Central memory CD8-positive, alpha-beta T cell (primary cell): ENCODE measurements at regions not wholly inside any gene's neighbourhood (a gene's known extent, or its start where the extent isn't known, plus 50 kb on each side); places are given as distances from the start of the nearest gene placed in this dataset.
"Not testable (repeated sequence)": the region's sequence is repeated elsewhere in the genome, so short reads cannot be mapped to it uniquely, and the experiment has no call there.

ENCODE experiments used
- ATAC-seq: fragments of 150-1000 bp; cut with Tn5 transposase; replicated peaks from 2 replicates; pipeline ENCODE4 v1.10.0; 2022; ENCODE audit warnings: mild to moderate bottlenecking, moderate FRiP score, moderate number of reproducible peaks; ENCODE audit not compliant: poor library complexity, severe bottlenecking; ENCODE audit errors: extremely low read depth
- DNase-seq, 2 donors: peaks; one replicate each; pipeline ENCODE4 v3.0.0; 2021; ENCODE audit warnings: low spot score in 2 of 2
- H3K27ac Mint-ChIP-seq: one replicate; pipeline ENCODE4 v1.8.0; 2022; ENCODE audit warnings: low read depth, mild to moderate bottlenecking, moderate library complexity, mixed read lengths
- H3K27me3 Mint-ChIP-seq: one replicate; pipeline ENCODE4 v1.8.0; 2022; ENCODE audit warnings: mixed read lengths
- H3K36me3 Mint-ChIP-seq: one replicate; pipeline ENCODE4 v1.8.0; 2022; ENCODE audit warnings: mild to moderate bottlenecking, moderate library complexity, mixed read lengths; ENCODE audit not compliant: insufficient read depth
- H3K4me1 Mint-ChIP-seq: one replicate; pipeline ENCODE4 v1.8.0; 2022; ENCODE audit warnings: mixed read lengths
- H3K4me3 Mint-ChIP-seq: one replicate; pipeline ENCODE4 v1.8.0; 2022; ENCODE audit warnings: mild to moderate bottlenecking, moderate library complexity, mixed read lengths
- H3K9me3 Mint-ChIP-seq: one replicate; pipeline ENCODE4 v1.8.0; 2022; ENCODE audit warnings: mixed read lengths

DNA sequence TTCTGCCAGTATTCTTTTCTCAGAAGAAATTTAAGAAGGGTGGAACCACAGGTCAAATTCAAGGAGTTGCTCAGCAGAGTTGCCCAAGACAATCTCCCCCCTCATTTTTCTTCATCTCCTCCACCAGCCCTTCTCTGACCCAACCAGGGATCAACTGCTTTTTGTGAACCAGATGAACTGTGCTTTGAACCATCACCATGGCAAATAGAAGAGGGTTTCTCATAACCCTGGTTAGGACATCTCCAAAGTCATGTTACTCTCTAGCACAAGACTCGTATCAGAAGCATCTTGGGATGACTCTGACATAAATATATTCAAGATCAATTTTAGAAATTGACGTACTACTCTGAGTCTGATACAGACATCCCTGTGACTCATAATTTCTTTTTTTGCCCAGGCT, 130.7 kb downstream of the ALDH8A1 start:
- no peaks in the 10 kb centered on the region for H3K4me1 Mint-ChIP-seq

DNA sequence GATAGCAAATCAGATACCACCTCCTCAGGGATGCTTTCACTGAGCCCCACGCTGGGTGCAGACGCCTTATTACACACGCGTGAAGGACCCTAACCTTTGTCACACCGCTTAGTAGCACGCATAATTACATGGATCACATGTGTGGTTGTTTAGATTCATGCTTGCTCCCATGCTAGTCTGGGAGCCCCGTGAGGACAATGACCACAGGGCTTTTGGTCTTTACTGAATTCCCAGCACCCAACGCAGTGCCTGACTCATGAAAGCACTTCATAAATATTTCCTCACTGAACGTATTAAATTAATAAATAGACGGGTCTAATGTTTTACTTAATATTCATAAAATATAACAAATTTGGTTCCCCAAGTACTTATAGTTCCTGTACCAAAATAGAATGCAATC, 132.5 kb downstream of the ALDH8A1 start:
- H3K4me3 Mint-ChIP-seq, result no peak overlapping the region
- no peaks in the 10 kb centered on the region for H3K4me1 Mint-ChIP-seq
- H3K9me3 Mint-ChIP-seq, result no peaks in the 10 kb centered on the region
- DNase-seq (no peak), ATAC-seq (no peak)
- H3K27ac Mint-ChIP-seq, result no peak overlapping the region
- peaks cover under 1% of the 10 kb centered on the region for H3K27me3 Mint-ChIP-seq
- H3K36me3 Mint-ChIP-seq, result no peaks in the 10 kb centered on the region

More for the DNA sequence above, 130.7 kb downstream of the ALDH8A1 start:
- H3K4me3 Mint-ChIP-seq, result no peak overlapping the region
- H3K9me3 Mint-ChIP-seq, result no peaks in the 10 kb centered on the region
- ATAC-seq (no peak), DNase-seq (no peak)
- H3K36me3 Mint-ChIP-seq, result no peaks in the 10 kb centered on the region
- no peak overlapping the region for H3K27ac Mint-ChIP-seq
- peaks cover 17% of the 10 kb centered on the region for H3K27me3 Mint-ChIP-seq

DNA sequence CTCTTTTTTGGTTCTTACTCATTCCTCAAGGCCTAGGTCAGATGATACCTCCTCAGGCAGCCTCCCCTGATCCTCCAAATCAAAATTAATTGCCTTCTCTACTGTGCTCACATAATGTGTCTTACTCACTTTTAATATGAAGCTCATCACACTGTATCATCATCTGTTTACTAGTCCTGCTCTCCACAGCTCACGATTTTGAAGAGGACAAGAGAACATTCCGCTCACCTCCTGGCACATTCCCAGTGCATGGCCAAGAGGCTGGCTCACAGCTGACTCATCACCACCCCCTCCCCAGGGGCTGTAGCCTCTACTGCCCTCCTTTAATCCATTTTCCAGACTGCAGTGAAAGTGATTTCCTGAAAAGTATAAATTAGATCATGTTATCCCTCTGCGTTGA, 133.1 kb downstream of the ALDH8A1 start:
- no peak for DNase-seq
- no peaks in the 10 kb centered on the region for H3K27me3 Mint-ChIP-seq
- no peak overlapping the region for H3K4me3 Mint-ChIP-seq
- H3K36me3 Mint-ChIP-seq, result no peaks in the 10 kb centered on the region
- H3K4me1 Mint-ChIP-seq, result no peaks in the 10 kb centered on the region
- ATAC-seq, result no peak
- H3K9me3 Mint-ChIP-seq, result no peaks in the 10 kb centered on the region
- no peak overlapping the region for H3K27ac Mint-ChIP-seq

DNA sequence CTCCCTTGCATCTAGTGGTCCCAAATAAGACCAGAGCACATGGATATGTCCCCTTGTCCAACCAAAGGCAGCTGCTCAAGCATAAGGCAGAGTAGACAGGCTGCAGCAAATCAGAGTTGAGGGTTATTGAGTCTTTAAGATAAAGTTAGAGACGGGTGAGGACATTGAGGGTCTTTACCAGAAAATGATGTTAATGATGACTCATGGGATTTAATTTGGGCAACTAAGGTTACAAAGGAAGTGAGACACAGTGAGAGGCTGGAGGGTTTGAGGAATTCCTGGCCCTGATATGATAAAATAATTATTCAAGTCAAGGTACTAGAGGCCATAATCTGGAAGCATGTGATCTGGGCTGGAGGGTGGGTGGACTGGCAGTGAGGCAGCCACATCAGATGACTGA, 133.6 kb downstream of the ALDH8A1 start:
- no peaks in the 10 kb centered on the region for H3K9me3 Mint-ChIP-seq

DNA sequence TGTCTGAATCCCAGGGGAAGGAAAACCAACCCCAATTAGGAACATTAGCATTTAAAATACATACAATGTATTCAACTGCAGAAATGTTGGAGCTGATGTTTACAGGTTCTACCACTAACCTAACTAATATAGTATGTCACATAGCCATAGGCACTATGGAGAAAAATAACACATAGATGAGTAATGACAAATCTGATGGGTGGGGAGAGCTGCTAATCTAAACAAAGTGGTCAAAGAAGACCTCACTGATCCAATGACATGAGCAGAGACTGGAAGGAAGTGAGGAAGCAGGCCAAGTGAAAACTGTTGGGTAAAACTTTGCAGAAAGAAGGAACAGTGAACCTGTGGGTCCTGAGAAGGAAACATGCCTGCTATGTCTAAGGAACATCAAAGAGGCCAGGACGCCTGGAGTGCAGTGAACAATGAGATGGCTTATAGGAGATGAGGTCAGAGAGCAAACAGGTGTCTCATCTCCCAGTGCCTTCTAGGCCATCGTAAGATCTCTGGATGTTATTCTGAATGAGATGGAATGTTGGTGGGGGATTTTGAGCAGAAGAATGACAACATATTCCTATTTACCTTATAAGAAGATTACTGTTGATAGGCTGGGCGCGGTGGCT, 135.7 kb downstream of the ALDH8A1 start:
- Mint-ChIP-seq H3K27ac (no peak overlapping the region), H3K9me3 (no peaks in the 10 kb centered on the region), H3K4me1 (no peaks in the 10 kb centered on the region), H3K27me3 (peaks cover 9% of the 10 kb centered on the region), H3K4me3 (no peak overlapping the region), H3K36me3 (no peaks in the 10 kb centered on the region)
- ATAC-seq (no peak), DNase-seq (no peak)

More for the DNA sequence above, 133.6 kb downstream of the ALDH8A1 start:
- H3K4me1 Mint-ChIP-seq, result no peaks in the 10 kb centered on the region
- H3K36me3 Mint-ChIP-seq, result no peaks in the 10 kb centered on the region
- H3K4me3 Mint-ChIP-seq, result no peak overlapping the region
- H3K27me3 Mint-ChIP-seq, result no peaks in the 10 kb centered on the region
- DNase-seq, result no peak
- no peak overlapping the region for H3K27ac Mint-ChIP-seq
- ATAC-seq, result no peak

DNA sequence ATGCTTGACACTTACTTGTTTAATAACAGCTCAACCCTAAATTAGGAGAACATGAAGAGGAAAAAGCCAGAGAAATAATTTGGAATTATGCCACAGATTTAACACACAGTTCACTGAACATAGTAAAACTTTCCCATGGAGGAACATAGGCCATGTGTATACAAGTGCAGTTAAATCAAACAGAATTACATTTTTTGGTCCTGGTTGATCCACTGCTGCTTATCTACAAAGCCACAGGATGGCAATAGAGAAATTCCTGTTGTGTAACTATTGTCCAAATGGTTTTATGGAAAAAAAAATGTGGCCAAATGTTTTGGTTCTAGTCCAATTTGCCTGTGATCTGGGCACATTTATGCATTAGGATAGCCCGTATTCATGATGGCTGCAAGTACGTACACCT, 136.8 kb downstream of the ALDH8A1 start:
- H3K9me3 Mint-ChIP-seq, result no peaks in the 10 kb centered on the region
- peaks cover 13% of the 10 kb centered on the region for H3K27me3 Mint-ChIP-seq

DNA sequence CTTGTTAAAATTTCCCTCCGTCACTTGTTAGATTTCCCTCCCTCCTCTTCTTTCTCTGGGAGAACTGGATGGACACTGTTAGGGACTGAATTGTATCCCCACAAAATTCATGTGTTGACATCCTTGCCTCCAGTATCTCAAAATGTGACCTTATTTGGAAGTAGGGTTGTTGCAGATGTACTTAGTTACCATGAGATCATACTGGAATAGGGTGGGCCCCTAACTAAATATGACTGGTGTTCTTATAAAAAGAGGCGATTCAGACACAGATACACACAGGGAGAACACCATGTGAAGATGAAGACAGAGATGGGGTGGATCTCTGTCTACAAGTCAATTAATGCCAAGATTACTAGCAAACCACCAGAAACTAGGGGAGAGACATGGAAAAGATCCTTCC, 139.5 kb downstream of the ALDH8A1 start:
- ATAC-seq, result no peak
- peaks cover 29% of the 10 kb centered on the region for H3K27me3 Mint-ChIP-seq
- H3K4me3 Mint-ChIP-seq, result no peak overlapping the region
- H3K27ac Mint-ChIP-seq, result no peak overlapping the region
- H3K36me3 Mint-ChIP-seq, result no peaks in the 10 kb centered on the region
- DNase-seq, result no peak
- no peaks in the 10 kb centered on the region for H3K9me3 Mint-ChIP-seq
- no peaks in the 10 kb centered on the region for H3K4me1 Mint-ChIP-seq

More for the DNA sequence above, 136.8 kb downstream of the ALDH8A1 start:
- Mint-ChIP-seq H3K4me1 (no peaks in the 10 kb centered on the region), H3K4me3 (no peak overlapping the region), H3K36me3 (no peaks in the 10 kb centered on the region), H3K27ac (no peak overlapping the region)
- ATAC-seq (no peak), DNase-seq (no peak)

DNA sequence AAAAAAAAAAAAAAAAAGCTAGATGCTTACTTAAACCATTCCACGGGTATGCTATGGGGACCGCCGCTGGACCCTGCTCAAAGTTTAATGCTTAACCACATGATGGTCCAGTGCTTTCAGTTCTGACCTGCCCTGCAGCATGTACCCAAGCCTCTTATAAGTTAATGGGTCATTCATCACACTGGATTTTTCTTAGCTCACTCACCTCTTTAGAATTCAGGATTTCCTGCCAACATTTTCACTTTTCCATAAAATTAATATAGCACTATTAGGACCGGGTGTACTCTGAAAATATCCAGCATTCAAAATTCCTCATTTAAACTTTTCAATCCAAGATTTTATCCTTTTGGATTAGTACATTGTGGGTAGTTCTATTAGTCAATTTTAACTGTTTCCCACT, 140.8 kb downstream of the ALDH8A1 start:
- Mint-ChIP-seq H3K36me3 (no peaks in the 10 kb centered on the region), H3K27ac (no peak overlapping the region), H3K4me1 (no peaks in the 10 kb centered on the region), H3K27me3 (peaks cover 29% of the 10 kb centered on the region), H3K4me3 (no peak overlapping the region), H3K9me3 (no peaks in the 10 kb centered on the region)
- DNase-seq, result no peak
- ATAC-seq, result no peak

DNA sequence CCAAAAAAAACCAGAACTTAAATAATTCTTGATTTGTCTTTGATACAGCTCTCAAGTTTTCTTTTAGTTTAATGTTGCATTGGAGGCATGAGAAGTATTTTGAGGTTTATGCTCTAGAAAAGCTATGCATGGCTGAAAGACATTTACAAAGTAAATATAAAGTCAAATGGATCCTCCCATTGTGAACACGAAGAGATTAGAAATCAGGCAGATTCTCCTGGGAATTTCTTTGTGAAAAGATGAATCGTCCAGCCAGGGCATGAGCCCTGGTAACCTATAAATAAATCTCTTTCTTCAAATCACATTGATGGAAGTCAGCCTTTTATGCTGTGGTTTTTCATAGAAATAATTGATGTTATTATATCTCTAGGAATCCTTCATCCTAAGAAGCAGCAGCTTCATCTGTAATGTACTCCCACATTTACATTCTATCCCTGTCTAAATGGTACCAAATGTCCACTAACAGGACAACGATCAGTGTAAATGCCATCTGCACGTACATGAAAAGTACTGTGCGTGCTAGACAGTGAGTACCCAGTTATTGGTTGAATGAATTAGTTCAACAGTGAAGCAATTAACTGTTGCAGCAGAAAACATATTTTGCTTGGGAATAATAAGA, 143.6 kb downstream of the ALDH8A1 start:
- Mint-ChIP-seq H3K9me3 (no peaks in the 10 kb centered on the region), H3K27me3 (peaks cover 38% of the 10 kb centered on the region), H3K4me1 (no peaks in the 10 kb centered on the region), H3K4me3 (no peak overlapping the region), H3K36me3 (no peaks in the 10 kb centered on the region), H3K27ac (no peak overlapping the region)
- ATAC-seq (no peak), DNase-seq (no peak)

DNA sequence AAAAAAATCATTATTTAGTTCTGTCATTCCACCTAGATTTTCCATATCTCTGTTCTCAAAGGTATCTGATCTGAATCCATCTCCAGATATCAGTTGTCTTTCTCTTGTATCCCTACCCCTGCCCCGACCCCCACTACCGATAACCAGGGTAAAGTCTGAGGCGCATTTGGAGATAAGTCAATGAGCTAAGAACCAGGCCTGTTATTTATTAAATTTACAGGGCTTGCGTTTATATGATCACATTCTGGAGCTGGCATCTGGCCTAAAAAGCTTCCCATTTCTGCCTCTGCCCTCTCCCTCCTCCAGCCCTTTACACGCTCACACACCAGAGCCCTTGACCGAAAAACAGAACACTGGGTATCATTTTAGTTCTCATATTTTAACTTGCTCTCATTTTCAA, 144.7 kb downstream of the ALDH8A1 start:
- H3K27ac Mint-ChIP-seq, result no peak overlapping the region
- H3K4me3 Mint-ChIP-seq, result no peak overlapping the region
- ATAC-seq (no peak), DNase-seq (no peak)
- H3K9me3 Mint-ChIP-seq, result no peaks in the 10 kb centered on the region
- peaks cover 31% of the 10 kb centered on the region for H3K27me3 Mint-ChIP-seq
- no peaks in the 10 kb centered on the region for H3K36me3 Mint-ChIP-seq
- no peaks in the 10 kb centered on the region for H3K4me1 Mint-ChIP-seq

DNA sequence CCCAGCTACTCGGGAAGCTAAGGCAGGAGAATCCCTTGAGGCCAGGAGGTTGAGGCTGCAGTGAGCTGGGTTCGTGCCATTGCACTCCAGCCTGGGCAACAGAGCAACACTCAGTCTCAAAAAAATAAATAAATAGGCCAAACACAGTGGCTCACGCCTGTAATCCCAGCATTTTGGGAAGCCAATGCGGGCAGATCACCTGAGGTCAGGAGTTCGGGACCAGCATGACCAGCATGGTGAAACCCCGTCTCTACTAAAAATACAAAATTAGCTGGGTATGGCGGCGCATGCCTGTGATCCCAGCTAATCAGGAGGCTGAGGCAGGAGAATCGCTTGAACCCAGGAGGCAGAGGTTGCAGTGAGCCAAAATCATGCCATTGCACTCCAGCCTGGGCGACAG, 145.6 kb downstream of the ALDH8A1 start:
- not testable (repeated sequence) for ATAC-seq, DNase-seq, H3K4me3 Mint-ChIP-seq, H3K4me1 Mint-ChIP-seq, H3K27ac Mint-ChIP-seq, H3K36me3 Mint-ChIP-seq, H3K9me3 Mint-ChIP-seq
- H3K27me3 Mint-ChIP-seq, result peaks cover 28% of the 10 kb centered on the region

DNA sequence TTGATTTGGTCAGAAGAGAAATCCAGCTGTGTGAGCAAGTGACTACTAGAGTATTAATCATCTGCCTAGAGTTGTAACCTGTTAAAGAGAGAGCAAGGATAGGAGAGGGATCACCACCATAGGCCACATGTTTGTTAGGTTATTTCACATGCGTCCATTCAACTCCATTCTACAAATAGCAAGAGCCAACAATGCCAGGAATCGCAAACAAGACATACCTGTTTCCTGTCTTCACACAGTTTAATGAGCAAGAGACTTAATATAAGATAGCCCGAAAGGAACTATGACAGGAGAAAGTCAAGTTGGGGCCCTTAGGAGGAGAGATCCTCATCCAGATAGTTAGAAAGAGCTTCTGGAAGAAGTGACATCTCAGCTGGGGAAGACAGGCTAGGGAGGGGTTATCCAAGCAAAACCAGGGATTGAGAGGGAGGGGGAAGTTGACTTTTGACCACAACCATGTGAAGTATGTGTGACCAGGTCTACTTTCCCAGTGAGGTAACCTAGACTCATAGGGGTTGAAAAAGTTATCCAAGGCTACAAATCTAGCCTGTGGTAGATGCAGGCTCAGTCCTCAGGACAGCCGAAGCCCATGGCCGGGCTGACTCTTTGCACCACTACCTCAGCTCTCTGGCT, 147.4 kb downstream of the ALDH8A1 start:
- no peak for DNase-seq
- ATAC-seq, result no peak
- H3K4me3 Mint-ChIP-seq, result no peak overlapping the region
- no peaks in the 10 kb centered on the region for H3K4me1 Mint-ChIP-seq
- no peak overlapping the region for H3K27ac Mint-ChIP-seq
- H3K36me3 Mint-ChIP-seq, result no peaks in the 10 kb centered on the region
- no peaks in the 10 kb centered on the region for H3K9me3 Mint-ChIP-seq
- peaks cover 18% of the 10 kb centered on the region for H3K27me3 Mint-ChIP-seq

DNA sequence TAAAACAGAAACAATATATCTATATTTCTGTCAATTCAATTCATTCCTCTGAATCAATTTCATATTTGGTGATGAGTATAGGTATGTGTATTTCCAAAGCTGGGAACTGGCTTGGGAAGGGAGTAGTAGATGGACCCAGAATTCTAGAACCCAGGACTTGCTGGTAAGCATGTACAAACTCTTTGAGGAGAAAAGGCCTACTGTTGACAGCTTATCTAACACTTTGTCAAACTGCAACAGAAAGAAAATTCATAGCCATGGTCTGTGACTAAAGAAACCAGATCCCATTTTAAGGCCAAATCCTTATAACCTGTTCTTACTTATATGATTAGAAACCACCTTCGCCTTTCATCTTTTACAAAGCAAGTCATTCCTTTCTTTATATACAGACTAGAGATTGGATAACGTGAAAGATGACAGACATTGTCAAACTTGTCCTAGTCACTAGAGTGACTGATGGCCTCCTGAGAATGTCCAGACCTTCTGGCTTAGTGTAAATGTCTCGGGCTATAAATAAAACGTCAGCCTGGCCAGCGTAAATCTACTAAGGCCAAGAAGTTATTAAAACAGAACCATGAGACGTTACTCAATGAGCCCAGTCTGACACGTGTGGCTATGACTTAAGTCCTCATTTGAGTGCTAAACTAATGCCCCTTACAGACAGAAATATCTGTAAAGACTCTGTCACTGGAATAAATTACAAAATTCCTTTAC, 152.3 kb downstream of the ALDH8A1 start:
- H3K36me3 Mint-ChIP-seq, result no peaks in the 10 kb centered on the region
- H3K4me1 Mint-ChIP-seq, result no peaks in the 10 kb centered on the region
- no peaks in the 10 kb centered on the region for H3K9me3 Mint-ChIP-seq
- H3K27me3 Mint-ChIP-seq, result peaks cover 21% of the 10 kb centered on the region
- ATAC-seq (no peak), DNase-seq (no peak)
- no peak overlapping the region for H3K27ac Mint-ChIP-seq
- no peak overlapping the region for H3K4me3 Mint-ChIP-seq
